Activated CD8-positive, alpha-beta T cell treated with anti-CD3 and anti-CD28 coated beads, Interleukin-2, amount 10 ng/mL, durations not matched to agents 7 days and 5 days (primary cell): ENCODE measurements at regions not wholly inside any gene's neighbourhood (a gene's known extent, or its start where the extent isn't known, plus 50 kb on each side); places are given as distances from the start of the nearest gene placed in this dataset.
"Not testable (repeated sequence)": the region's sequence is repeated elsewhere in the genome, so short reads cannot be mapped to it uniquely, and the experiment has no call there.

Source experiments
- ATAC-seq: fragments of 150-1000 bp; cut with Tn5 transposase; one replicate; pipeline ENCODE4 v1.10.0; 2021; ENCODE audit warnings: moderate library complexity
- CTCF ChIA-PET: fragments of 350-600 bp; sonication (Branson Sonifier 250); formaldehyde crosslinking; loops from one replicate; lab custom pipeline; 2021; ENCODE audit warnings: antibody characterized with exemption; lab: Charles Lee
- POLR2A ChIA-PET: fragments of 350-600 bp; sonication (Branson Sonifier 250); formaldehyde crosslinking; loops from one replicate; lab custom pipeline; 2021; ENCODE audit warnings: antibody characterized with exemption; lab: Charles Lee
- DNase-seq: peaks from one replicate; pipeline ENCODE4 v3.0.0-alpha.2; 2020
- H3K27ac Mint-ChIP-seq: one replicate; pipeline ENCODE4 v1.8.0; 2021; ENCODE audit warnings: mild to moderate bottlenecking, mixed read lengths
- H3K27me3 Mint-ChIP-seq: one replicate; pipeline ENCODE4 v1.8.0; 2021; ENCODE audit warnings: low read depth, mixed read lengths
- H3K36me3 Mint-ChIP-seq: one replicate; pipeline ENCODE4 v1.8.0; 2021; ENCODE audit warnings: low read depth, mixed read lengths
- H3K4me1 Mint-ChIP-seq: one replicate; pipeline ENCODE4 v1.8.0; 2021; ENCODE audit warnings: low read depth, mixed read lengths
- H3K4me3 Mint-ChIP-seq: one replicate; pipeline ENCODE4 v1.8.0; 2021; ENCODE audit warnings: mild to moderate bottlenecking, mixed read lengths
- H3K9me3 Mint-ChIP-seq: one replicate; pipeline ENCODE4 v1.8.0; 2022; ENCODE audit warnings: mixed read lengths; ENCODE audit not compliant: insufficient read depth

GRCh38 chr12:71329956-71330355 is 109.6 kb upstream of the LGR5 start:
- Mint-ChIP-seq H3K27me3 (no peaks in the 10 kb centered on the region), H3K27ac (no peak overlapping the region), H3K9me3 (no peaks in the 10 kb centered on the region), H3K4me1 (no peaks in the 10 kb centered on the region), H3K36me3 (no peaks in the 10 kb centered on the region), H3K4me3 (no peak overlapping the region)
- ATAC-seq (no peak), DNase-seq (no peak)
- CTCF ChIA-PET = no interaction called here
- POLR2A ChIA-PET = no interaction called here

- Mint-ChIP-seq H3K9me3 (peaks cover 16% of the 10 kb centered on the region), H3K27me3 (no peaks in the 10 kb centered on the region), H3K4me1 (no peaks in the 10 kb centered on the region), H3K27ac (no peak overlapping the region), H3K4me3 (no peak overlapping the region), H3K36me3 (no peaks in the 10 kb centered on the region)
- ATAC-seq (no peak), DNase-seq (no peak)
- POLR2A ChIA-PET = no interaction called here
- CTCF ChIA-PET = no interaction called here
These were observed 118.1 kb upstream of the LGR5 start for GRCh38 chr12:71321531-71321930.

- Mint-ChIP-seq H3K27ac (no peak overlapping the region), H3K4me1 (no peaks in the 10 kb centered on the region), H3K9me3 (peaks cover 16% of the 10 kb centered on the region), H3K4me3 (no peak overlapping the region), H3K27me3 (no peaks in the 10 kb centered on the region), H3K36me3 (no peaks in the 10 kb centered on the region)
- DNase-seq = no peak
- no peak for ATAC-seq
- ChIA-PET POLR2A (no interaction called here), CTCF (no interaction called here)
These were observed 118.5 kb upstream of the LGR5 start for GRCh38 chr12:71321130-71321529.

- DNase-seq = no peak
- no peaks in the 10 kb centered on the region for H3K27me3 Mint-ChIP-seq
- no peak overlapping the region for H3K27ac Mint-ChIP-seq
- H3K36me3 Mint-ChIP-seq = no peaks in the 10 kb centered on the region
- no peak for ATAC-seq
- ChIA-PET CTCF (no interaction called here), POLR2A (no interaction called here)
- H3K9me3 Mint-ChIP-seq = peaks cover 2% of the 10 kb centered on the region
- H3K4me3 Mint-ChIP-seq = no peak overlapping the region
- H3K4me1 Mint-ChIP-seq = no peaks in the 10 kb centered on the region
These were observed 124.1 kb upstream of the LGR5 start for GRCh38 chr12:71315328-71315985.

- Mint-ChIP-seq H3K9me3 (no peaks in the 10 kb centered on the region), H3K4me3 (no peak overlapping the region), H3K36me3 (no peaks in the 10 kb centered on the region), H3K27me3 (no peaks in the 10 kb centered on the region), H3K27ac (no peak overlapping the region), H3K4me1 (no peaks in the 10 kb centered on the region)
- ChIA-PET CTCF (no interaction called here), POLR2A (no interaction called here)
- ATAC-seq = no peak
- no peak for DNase-seq
These were observed 126.7 kb upstream of the LGR5 start for GRCh38 chr12:71312768-71313403.

GRCh38 chr12:71311611-71312010 is 128.0 kb upstream of the LGR5 start:
- ATAC-seq, H3K27me3 Mint-ChIP-seq, H3K27ac Mint-ChIP-seq, H3K4me3 Mint-ChIP-seq, H3K36me3 Mint-ChIP-seq, H3K9me3 Mint-ChIP-seq, CTCF ChIA-PET, DNase-seq, POLR2A ChIA-PET, H3K4me1 Mint-ChIP-seq: not testable (repeated sequence)

- Mint-ChIP-seq H3K9me3 (peaks cover 2% of the 10 kb centered on the region), H3K4me3 (no peak overlapping the region), H3K27ac (no peak overlapping the region), H3K36me3 (no peaks in the 10 kb centered on the region), H3K4me1 (no peaks in the 10 kb centered on the region), H3K27me3 (no peaks in the 10 kb centered on the region)
- ChIA-PET POLR2A (no interaction called here), CTCF (no interaction called here)
- ATAC-seq (no peak), DNase-seq (no peak)
These were observed 132.8 kb upstream of the LGR5 start for GRCh38 chr12:71306808-71307207.

GRCh38 chr12:71304306-71304705 is 135.3 kb upstream of the LGR5 start:
- CTCF ChIA-PET = no interaction called here
- DNase-seq (no peak), ATAC-seq (no peak)
- H3K27ac Mint-ChIP-seq = no peak overlapping the region
- H3K4me3 Mint-ChIP-seq = no peak overlapping the region
- no peaks in the 10 kb centered on the region for H3K36me3 Mint-ChIP-seq
- POLR2A ChIA-PET = no interaction called here
- H3K4me1 Mint-ChIP-seq = no peaks in the 10 kb centered on the region
- peaks cover 2% of the 10 kb centered on the region for H3K9me3 Mint-ChIP-seq
- no peaks in the 10 kb centered on the region for H3K27me3 Mint-ChIP-seq

GRCh38 chr12:71303199-71303598 is 136.4 kb upstream of the LGR5 start:
- peaks cover 2% of the 10 kb centered on the region for H3K9me3 Mint-ChIP-seq
- ChIA-PET POLR2A (no interaction called here), CTCF (no interaction called here)
- no peak overlapping the region for H3K4me3 Mint-ChIP-seq
- H3K4me1 Mint-ChIP-seq = no peaks in the 10 kb centered on the region
- DNase-seq (no peak), ATAC-seq (no peak)
- no peaks in the 10 kb centered on the region for H3K36me3 Mint-ChIP-seq
- no peak overlapping the region for H3K27ac Mint-ChIP-seq
- H3K27me3 Mint-ChIP-seq = no peaks in the 10 kb centered on the region

GRCh38 chr12:71300772-71301675 is 138.6 kb upstream of the LGR5 start:
- CTCF ChIA-PET = no interaction called here
- no peak overlapping the region for H3K4me3 Mint-ChIP-seq
- H3K27ac Mint-ChIP-seq = no peak overlapping the region
- ATAC-seq = no peak
- H3K36me3 Mint-ChIP-seq = no peaks in the 10 kb centered on the region
- H3K27me3 Mint-ChIP-seq = no peaks in the 10 kb centered on the region
- no peaks in the 10 kb centered on the region for H3K4me1 Mint-ChIP-seq
- H3K9me3 Mint-ChIP-seq = no peaks in the 10 kb centered on the region
- POLR2A ChIA-PET = no interaction called here
- DNase-seq = no peak

GRCh38 chr12:71299541-71300376 is 139.8 kb upstream of the LGR5 start:
- no peaks in the 10 kb centered on the region for H3K4me1 Mint-ChIP-seq
- CTCF ChIA-PET = no interaction called here
- POLR2A ChIA-PET = no interaction called here
- DNase-seq = no peak
- no peak overlapping the region for H3K27ac Mint-ChIP-seq
- H3K36me3 Mint-ChIP-seq = no peaks in the 10 kb centered on the region
- no peak overlapping the region for H3K4me3 Mint-ChIP-seq
- H3K27me3 Mint-ChIP-seq = no peaks in the 10 kb centered on the region
- ATAC-seq = no peak
- no peaks in the 10 kb centered on the region for H3K9me3 Mint-ChIP-seq
